Skin of body (tissue), 1 donor: ENCODE measurements at regions not wholly inside any gene's neighbourhood (a gene's known extent, or its start where the extent isn't known, plus 50 kb on each side); places are given as distances from the start of the nearest gene placed in this dataset.
"Not testable (repeated sequence)": the region's sequence is repeated elsewhere in the genome, so short reads cannot be mapped to it uniquely, and the experiment has no call there.

Experiments used
- DNase-seq: peaks from one replicate; lab custom pipeline; 2025; lab: John Stamatoyannopoulos, UW

- DNase-seq: no peak
Measured at GRCh38 chr12:116687888-116688287, 50.0 kb downstream of the SPRING1 start.

GRCh38 chr12:116684891-116685290 lies 53.0 kb downstream of the SPRING1 start:
- no peak for DNase-seq

GRCh38 chr12:116677202-116677661 lies 60.6 kb downstream of the SPRING1 start:
- DNase-seq: no peak

GRCh38 chr12:116675339-116676107 lies 62.3 kb downstream of the SPRING1 start:
- no peak for DNase-seq

- DNase-seq: no peak
Measured at GRCh38 chr12:116674643-116675183, 63.2 kb downstream of the SPRING1 start.

DNA sequence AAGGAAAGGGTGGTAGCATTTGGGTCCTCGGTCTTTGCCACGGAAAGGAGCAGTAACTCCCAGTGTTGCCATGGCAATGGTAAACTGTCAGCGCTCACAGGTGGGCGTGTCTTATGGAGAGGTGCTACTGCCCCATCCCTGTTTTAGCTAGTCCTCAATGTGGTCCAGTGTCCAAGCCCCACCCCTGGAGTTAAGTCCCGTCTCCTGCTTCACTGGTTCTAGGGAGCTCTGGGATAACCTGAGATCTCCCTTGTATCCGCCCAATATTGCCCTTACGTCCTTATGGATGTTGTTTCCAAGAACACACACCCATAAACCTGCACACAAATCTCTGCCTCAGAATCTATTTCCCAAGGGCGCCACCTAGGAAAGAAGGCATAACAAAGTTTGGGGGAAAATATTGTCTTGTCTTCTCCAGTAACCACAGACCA lies 64.2 kb downstream of the SPRING1 start:
- no peak for DNase-seq

DNA sequence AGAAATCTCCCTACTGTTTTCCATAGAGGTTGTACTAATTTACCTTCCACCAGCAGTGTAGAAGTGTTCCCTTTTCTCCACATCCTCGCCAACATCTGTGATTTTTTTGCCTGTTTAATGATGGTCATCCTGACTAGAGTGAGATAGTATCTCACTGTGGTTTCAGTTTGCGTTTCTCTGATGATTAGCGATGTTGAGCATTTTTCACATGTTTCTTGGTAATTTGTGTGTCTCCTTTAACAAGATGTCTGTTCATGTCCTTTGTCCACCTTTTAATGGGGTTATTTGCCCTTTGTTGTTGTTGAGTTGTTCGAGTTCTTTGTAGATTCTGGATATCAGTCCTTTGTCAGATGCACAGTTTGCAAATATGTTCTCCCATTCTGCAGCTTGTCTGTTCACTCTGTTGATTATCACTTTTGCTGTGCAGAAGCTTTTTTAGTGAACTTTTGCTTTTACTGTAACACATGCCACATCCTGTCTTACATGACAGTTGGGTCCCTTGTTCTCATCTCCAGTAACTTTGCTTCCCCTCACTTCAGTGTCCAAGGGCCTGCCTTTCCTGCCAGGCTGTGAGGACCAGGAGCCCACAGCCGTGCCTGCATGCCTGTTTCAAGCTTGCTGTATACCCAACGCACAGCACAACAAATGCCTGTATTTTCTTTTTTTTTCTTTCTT lies 64.9 kb downstream of the SPRING1 start:
- no peak for DNase-seq

- DNase-seq: no peak
Measured at GRCh38 chr12:116672010-116672409, 65.9 kb downstream of the SPRING1 start.

- DNase-seq: no peak
Measured at GRCh38 chr12:116670859-116671258, 67.0 kb downstream of the SPRING1 start.

DNA sequence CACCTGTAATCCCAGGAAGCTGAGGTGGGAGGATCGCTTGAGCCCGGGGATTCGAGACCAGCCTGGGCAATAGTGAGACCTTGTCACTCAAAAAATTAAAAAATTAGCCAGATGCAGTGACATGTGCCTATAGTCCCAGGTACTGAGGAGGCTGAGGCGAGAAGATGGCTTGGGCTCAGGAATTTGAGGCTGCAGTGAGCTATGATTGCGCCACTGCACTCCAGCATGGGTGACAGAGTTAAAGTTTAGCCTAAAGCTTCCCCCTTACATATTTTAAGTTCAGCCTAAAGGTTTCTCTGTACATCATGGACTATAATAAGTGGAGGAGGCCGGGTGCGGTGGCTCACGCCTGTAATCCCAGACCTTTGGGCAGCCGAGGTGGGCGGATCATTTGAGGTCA lies 70.1 kb downstream of the SPRING1 start:
- no peak for DNase-seq

DNA sequence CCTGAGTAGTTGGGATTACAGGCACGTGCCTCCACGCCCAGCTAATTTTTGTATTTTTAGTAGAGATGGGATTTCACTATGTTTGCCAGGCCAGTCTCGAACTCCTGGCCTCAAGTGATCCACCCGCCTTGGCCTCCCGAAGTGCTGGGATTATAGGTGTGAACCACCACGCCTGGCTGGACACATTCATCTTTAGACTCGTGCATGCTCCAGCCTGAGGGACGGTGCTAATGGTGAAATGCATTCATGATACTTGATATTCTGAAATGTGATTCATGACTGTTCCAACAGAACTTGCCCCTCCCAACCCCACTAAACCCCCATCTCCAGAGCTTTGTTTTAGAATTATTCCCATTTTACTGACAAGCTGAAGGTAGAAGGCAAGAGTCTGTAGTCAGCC lies 71.0 kb downstream of the SPRING1 start:
- DNase-seq: not testable (repeated sequence)

DNA sequence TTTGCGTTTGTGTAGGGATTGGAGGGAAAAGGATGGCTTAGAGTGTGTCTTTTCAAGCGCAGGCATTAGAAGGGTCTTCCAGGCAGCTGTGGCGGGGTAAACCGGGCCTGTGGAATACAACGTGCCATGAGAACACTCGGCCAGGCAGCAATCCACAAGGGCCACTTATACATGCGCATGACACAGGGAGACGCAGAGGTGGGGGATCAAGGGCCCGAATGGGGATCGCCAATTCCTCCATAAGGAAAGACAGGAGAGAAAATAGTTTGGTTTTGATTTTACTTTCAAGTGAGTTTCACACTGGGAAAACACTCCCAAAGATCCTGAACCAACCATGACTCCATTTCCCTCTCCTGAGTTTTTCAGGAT lies 71.6 kb downstream of the SPRING1 start:
- no peak for DNase-seq

DNA sequence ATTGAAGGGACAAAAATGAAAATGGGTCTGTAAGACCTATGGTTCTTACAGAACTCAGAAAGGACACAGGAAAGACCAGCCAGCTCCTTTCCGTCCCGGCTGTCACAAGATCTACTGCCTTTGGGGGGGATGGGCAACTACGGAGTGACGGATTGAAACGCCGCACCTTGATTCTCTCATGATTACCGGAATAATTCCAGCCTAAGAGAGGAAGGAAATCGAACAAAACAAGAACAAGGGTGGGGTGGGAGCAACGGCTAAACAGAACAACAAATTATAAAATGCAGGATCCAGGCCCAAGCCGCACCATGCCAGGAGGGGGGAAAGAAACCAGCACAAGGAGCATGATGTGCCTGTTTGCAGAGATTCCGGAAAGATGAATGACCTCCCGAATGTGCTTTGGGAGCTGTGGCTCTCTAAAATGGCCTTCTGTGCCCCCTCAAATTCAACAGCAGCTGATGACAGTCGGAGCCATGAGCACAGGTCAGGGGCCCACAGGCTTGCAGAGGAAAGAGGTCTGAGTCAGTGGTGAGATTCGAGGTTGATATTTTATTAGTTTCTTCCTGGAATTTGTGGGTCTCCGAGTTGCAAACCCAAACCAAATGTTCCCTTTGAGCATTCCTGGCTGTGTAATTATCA lies 72.1 kb downstream of the SPRING1 start:
- DNase-seq: no peak

DNA sequence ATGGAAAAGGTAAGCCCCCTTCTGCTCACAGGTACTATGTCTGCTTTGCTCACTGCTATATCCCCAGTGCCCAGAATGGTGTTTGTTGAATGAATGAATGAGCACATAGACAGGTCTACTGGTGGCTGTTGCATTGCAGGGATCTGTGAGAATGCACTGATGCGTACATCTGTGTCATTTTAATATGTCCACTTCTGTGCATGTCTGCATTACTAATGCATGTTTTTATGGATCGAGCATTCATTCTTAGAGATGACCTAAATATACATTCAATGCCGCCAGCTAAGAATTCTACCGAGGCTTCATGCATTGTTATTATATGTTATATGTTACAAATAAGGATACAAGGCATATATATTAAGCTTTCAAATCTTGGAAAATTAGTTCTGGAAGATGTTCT lies 73.8 kb downstream of the SPRING1 start:
- DNase-seq: no peak

- peak; percentile 72 for DNase-seq
Measured at GRCh38 chr12:116662612-116663144, 75.2 kb downstream of the SPRING1 start.

DNA sequence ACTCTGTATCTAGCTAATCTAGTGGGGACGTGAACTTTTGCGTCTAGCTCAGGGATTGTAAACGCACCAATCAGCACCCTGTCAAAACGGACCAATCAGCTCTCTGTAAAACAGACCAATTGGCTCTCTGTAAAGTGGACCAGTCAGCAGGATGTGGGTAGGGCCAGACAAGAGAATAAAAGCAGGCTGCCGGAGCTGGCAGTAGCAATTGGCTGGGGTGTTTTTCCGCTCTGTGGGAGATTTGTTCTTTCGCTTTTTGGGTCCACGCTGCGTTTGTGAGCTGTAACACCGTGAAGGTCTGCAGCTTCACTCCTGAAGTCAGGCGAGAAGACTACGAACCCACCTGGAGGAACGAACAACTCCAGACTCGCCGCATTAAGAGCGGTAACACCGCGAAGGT lies 76.5 kb downstream of the SPRING1 start:
- DNase-seq: no peak

GRCh38 chr12:116660740-116661139 lies 77.1 kb downstream of the SPRING1 start:
- DNase-seq: not testable (repeated sequence)

- DNase-seq: no peak
Measured at GRCh38 chr12:116659771-116660481, 77.9 kb downstream of the SPRING1 start.

- no peak for DNase-seq
Measured at GRCh38 chr12:116657921-116658495, 79.9 kb downstream of the SPRING1 start.

- peak; percentile 77 for DNase-seq
Measured at GRCh38 chr12:116656306-116656705, 81.6 kb downstream of the SPRING1 start.

- no peak for DNase-seq
Measured at GRCh38 chr12:116654226-116654743, 83.6 kb downstream of the SPRING1 start.
